Germinal center (tissue), 1 donor: ENCODE measurements at regions not wholly inside any gene's neighbourhood (a gene's known extent, or its start where the extent isn't known, plus 50 kb on each side); places are given as distances from the start of the nearest gene placed in this dataset.
"Not testable (repeated sequence)": the region's sequence is repeated elsewhere in the genome, so short reads cannot be mapped to it uniquely, and the experiment has no call there.

ENCODE experiments used
- DNase-seq: peaks from one replicate; pipeline ENCODE4 v3.0.0; 2012; ENCODE audit warnings: mixed read lengths, low spot score

DNA sequence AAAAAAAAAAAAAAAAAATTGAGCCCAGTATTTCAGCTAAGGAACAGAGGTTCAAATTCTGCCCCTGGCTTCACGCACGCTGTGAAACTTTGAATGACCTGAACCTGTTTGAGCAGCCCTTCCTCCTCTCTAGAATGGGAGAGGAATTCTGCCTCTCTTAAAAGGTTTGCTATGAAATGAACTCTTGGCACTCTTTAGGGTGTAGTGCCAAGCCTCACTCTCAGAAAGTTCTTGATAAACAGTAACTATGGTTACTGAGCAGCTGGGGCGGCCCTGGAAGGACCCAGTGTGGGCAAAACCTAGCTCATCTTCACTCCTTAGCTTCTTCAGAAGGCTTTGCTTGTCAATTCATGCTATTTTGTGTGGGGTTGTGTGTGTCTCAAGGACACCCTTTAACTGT lies 73.7 kb downstream of the GEMIN8 start:
- DNase-seq, result no peak

GRCh38 chrX:13955095-13955647 lies 74.5 kb downstream of the GEMIN8 start:
- no peak for DNase-seq

- DNase-seq, result no peak
These were observed 77.1 kb downstream of the GEMIN8 start for GRCh38 chrX:13952581-13952980.

DNA sequence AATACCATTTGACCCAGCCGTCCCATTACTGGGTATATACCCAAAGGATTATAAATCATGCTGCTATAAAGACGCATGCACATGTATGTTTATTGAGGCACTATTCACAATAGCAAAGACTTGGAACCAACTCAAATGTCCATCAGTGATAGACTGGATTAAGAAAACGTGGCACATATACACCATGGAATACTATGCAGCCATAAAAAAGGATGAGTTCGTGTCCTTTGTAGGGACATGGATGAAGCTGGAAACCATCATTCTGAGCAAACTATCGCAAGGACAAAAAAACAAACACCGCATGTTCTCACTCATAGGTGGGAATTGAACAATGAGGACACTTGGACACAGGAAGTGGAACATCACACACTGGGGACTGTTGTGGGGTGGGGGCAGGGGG lies 83.5 kb downstream of the GEMIN8 start:
- DNase-seq, result not testable (repeated sequence)

- DNase-seq, result not testable (repeated sequence)
These were observed 83.9 kb downstream of the GEMIN8 start for GRCh38 chrX:13945787-13946186.

- DNase-seq, result no peak
These were observed 89.0 kb downstream of the GEMIN8 start for GRCh38 chrX:13940671-13941070.

- no peak for DNase-seq
These were observed 89.7 kb downstream of the GEMIN8 start for GRCh38 chrX:13939741-13940597.

DNA sequence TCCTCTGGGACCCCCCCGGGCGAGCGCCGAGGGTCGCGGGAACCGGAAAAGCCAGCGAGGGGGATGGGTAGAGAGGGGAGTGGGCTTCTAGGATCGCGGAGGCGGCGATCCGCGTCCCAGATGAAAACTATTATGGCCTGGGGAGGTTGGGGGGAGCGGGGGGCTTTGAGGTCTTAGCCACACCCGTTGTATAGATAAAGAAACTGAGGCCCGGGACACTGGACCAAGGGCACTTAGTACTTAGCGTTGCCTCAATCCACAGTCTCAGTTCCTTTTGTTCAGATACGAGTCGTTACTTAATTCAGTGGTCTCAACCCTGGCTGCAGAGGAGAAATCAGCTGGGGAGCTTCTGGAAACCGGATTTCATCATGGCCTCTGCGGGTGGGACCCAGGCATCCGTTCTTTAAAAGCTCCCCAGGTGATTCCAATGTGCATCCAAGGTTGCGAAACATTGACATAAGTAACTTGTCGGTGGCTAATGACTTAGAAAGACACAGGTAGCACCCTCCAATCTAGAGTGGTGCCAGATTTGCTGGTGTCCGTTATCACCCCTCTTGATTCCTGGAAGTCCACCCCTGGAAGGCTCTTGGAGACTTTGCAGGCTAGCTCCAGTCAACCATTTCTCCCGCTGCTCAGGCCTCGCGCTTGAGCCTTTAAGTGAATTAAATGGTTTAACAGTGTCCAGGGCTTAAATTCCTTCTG lies 90.7 kb downstream of the GEMIN8 start:
- DNase-seq, result no peak

GRCh38 chrX:13938051-13938828 lies 91.5 kb downstream of the GEMIN8 start:
- peak; percentile 10 for DNase-seq

- no peak for DNase-seq
These were observed 92.2 kb downstream of the GEMIN8 start for GRCh38 chrX:13937370-13938050.

- DNase-seq, result no peak
These were observed 93.0 kb downstream of the GEMIN8 start for GRCh38 chrX:13936521-13937225.

DNA sequence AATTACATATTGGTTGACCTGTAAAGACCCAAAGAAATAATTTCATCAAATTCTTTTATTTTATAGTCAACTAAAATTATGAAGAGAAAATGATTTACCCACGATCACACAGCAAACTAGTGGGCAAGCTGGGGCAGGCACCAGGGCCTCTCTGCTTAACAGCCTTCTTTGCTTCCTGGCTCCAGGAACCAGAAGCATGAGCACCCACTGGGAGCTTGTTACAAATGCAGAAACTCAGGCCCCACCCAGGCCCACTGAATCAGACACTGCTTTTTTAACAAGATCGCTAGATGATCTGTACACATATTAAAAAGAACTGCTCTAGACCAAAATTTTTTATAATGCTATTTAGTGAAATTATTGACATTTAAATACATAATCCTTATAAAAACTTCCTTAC lies 95.0 kb downstream of the GEMIN8 start:
- no peak for DNase-seq

- no peak for DNase-seq
These were observed 95.8 kb downstream of the GEMIN8 start for GRCh38 chrX:13933851-13934250.

- DNase-seq, result no peak
These were observed 96.3 kb downstream of the GEMIN8 start for GRCh38 chrX:13933352-13933751.

DNA sequence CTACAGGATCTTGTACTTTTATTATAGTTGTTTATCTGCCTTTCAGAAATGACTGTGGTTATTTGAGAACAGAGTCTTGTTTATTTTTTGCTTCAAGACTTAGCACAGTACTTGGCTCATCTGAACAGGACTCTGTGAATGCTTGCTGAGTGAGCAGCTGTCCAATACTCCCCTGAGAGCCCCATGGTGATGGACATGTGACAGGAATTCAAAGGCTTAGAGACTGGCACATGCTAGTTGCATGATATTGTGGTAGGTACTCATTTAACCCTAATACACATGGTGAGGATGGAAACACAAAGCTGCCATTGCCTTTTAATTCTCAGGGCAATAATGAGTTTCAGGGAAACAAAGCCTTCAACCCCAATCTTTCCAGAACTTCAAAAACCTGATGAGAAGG lies 97.3 kb downstream of the GEMIN8 start:
- no peak for DNase-seq

- no peak for DNase-seq
These were observed 102.5 kb downstream of the GEMIN8 start for GRCh38 chrX:13927175-13927574.

- DNase-seq, result no peak
These were observed 105.8 kb downstream of the GEMIN8 start for GRCh38 chrX:13923845-13924244.

DNA sequence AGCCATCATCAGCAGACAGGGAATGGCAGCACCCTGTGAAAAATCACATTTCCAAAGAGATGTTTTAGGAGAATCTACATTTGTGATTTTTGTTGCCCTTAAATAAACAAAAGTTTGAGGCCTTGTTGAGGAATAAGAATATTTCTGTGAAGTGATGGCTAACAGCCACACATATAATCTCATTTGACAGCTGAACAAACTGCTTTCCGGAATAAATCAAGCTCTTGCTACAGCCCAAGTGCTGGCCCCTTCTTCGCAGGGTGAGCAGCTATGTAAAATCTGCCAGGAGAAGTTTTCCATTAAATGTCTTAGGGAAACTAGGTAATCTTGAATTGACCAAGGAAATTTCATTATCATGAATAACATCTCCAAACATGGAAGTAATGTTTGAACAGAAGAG lies 106.4 kb upstream of the GPM6B start:
- no peak for DNase-seq

GRCh38 chrX:13917507-13917906 lies 100.6 kb upstream of the GPM6B start:
- DNase-seq, result no peak

- no peak for DNase-seq
These were observed 94.7 kb upstream of the GPM6B start for GRCh38 chrX:13911586-13911985.

- no peak for DNase-seq
These were observed 89.2 kb upstream of the GPM6B start for GRCh38 chrX:13906093-13906492.
